DMS114 treated with DMSO at 0.1 percent for 48 hours (cell line): ENCODE measurements at regions not wholly inside any gene's neighbourhood (a gene's known extent, or its start where the extent isn't known, plus 50 kb on each side); places are given as distances from the start of the nearest gene placed in this dataset.

ENCODE experiments used
- DNase-seq: peaks from one replicate; lab custom pipeline; 2025; ENCODE audit not compliant: unreplicated experiment; lab: John Stamatoyannopoulos, UW

DNA sequence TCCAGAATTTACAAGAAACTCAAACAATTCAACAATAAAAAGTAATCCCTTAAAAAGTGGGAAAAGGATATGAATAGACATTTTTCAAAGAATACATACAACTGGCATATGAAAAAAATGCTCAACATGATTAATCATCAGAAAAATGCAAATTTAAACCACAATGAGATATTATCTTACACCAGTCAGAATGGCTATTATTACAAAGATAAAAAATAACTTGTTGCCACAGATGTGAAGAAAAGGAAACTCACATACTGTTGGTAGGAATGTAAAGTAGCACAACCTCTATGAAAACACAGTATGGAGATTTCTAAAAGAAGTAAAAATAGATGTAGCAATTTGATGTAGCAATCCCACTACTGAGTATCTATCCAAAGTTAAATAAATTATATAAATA is 65.1 kb upstream of the DIAPH2 start:
- no peak for DNase-seq

DNA sequence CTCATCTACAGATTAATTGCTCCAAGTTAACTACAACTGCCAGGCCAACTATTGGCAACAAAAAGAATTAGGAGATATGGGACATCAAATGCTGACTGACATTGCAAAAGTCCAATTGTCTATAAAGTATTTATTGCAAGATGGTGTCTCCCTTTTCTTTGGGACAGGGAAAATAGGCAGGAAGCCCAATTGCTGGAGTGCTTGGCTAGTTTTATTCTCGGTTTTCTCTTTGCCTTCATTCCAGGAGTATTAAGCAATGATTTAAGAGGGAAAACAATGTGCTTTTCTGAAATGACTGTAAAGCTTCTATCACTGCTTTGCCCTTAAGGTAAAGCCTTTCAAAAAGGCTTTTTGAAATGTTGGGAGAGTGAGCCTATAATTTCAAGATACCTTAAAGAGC is 62.8 kb upstream of the DIAPH2 start:
- no peak for DNase-seq
